Lung (tissue), 11 donors: ENCODE measurements at regions not wholly inside any gene's neighbourhood (a gene's known extent, or its start where the extent isn't known, plus 50 kb on each side); places are given as distances from the start of the nearest gene placed in this dataset.

ENCODE experiments used
- ATAC-seq: fragments of 200-7000 bp; cut with Tn5 transposase; one replicate; pipeline ENCODE4 v1.9.1; 2020; ENCODE audit warnings: moderate number of reproducible peaks; ENCODE audit not compliant: insufficient read depth, low FRiP score
- DNase-seq, 3 donors: peaks; one replicate each; pipeline ENCODE4 v3.0.0-alpha.2; 2013 to 2017
- H3K27ac ChIP-seq, 2 donors: one replicate each; pipeline ENCODE4 v1.5.1; 2013; ENCODE audit warnings: mild to moderate bottlenecking in 2 of 2, moderate library complexity in 2 of 2, control low read depth in 1 of 2, inconsistent platforms in 1 of 2, low read depth in 1 of 2, low read length in 1 of 2
- H3K27me3 ChIP-seq, 3 donors: one replicate each; pipeline ENCODE4 v1.5.1; 2013; ENCODE audit warnings: low read length in 2 of 3; ENCODE audit not compliant: control insufficient read depth in 3 of 3, insufficient read depth in 3 of 3
- H3K36me3 ChIP-seq, 4 donors: one replicate each; pipeline ENCODE4 v1.5.1; 2013; ENCODE audit warnings: low read length in 4 of 4, mild to moderate bottlenecking in 1 of 4, moderate library complexity in 1 of 4; ENCODE audit not compliant: control insufficient read depth in 4 of 4, insufficient read depth in 4 of 4
- H3K4me1 ChIP-seq, 5 donors: one replicate each; pipeline ENCODE4 v1.5.1; 2013; ENCODE audit warnings: low read length in 5 of 5, mild to moderate bottlenecking in 2 of 5, moderate library complexity in 1 of 5; ENCODE audit not compliant: control insufficient read depth in 5 of 5, insufficient read depth in 5 of 5
- H3K4me3 ChIP-seq: one replicate; pipeline ENCODE4 v1.5.1; 2013; ENCODE audit warnings: mild to moderate bottlenecking, control low read depth, moderate library complexity
- H3K9ac ChIP-seq, 2 donors: one replicate each; pipeline ENCODE4 v1.5.1; 2013; ENCODE audit warnings: low read length in 2 of 2, control low read depth in 1 of 2; ENCODE audit not compliant: insufficient read depth in 1 of 2
- H3K9me3 ChIP-seq, 4 donors: one replicate each; pipeline ENCODE4 v1.5.1; 2013; ENCODE audit warnings: low read length in 3 of 4, mild to moderate bottlenecking in 1 of 4, moderate library complexity in 1 of 4; ENCODE audit not compliant: control insufficient read depth in 4 of 4, insufficient read depth in 3 of 4
- CTCF ChIP-seq: IDR thresholded peaks from 2 replicates; pipeline ENCODE4 v1.5.1; 2012; ENCODE audit warnings: mild to moderate bottlenecking; ENCODE audit errors: control extremely low read depth, extremely low read depth
- WGBS, 2 donors: extraction: QIAGEN DNeasy Blood & Tissue Kit; methylation state at CpG; one replicate each; pipeline ENCODE4 v1.1.7; 2013; 5-methylcytosine and 5-hydroxymethylcytosine counted together
- donor health status: control.
- donor health status: control.
- donor health status: Bipolar disorder and iron deficiency.
- donor health status: healthy.
- donor health status: DM: yes; HTN: yes; CAD: no.

GRCh38 chr6:140062043-140063020 lies 687.9 kb upstream of the CITED2 start:
- no peaks in the 10 kb centered on the region for H3K27me3 ChIP-seq
- no peak for TF ChIP-seq CTCF
- ATAC-seq (peak; percentile 53), DNase-seq (peak; percentile 63 to 90 (median 90))
- no peak overlapping the region for H3K9ac ChIP-seq
- peaks cover 0 to 28% (median 7%) of the 10 kb centered on the region in 5 donors for H3K4me1 ChIP-seq
- 43 to 65% methylated on average over 3 of the region's 3 CpGs for WGBS, 2 donors
- no peak overlapping the region for H3K4me3 ChIP-seq
- peak overlapping the region in 1 of 2 donors; percentile 40 for H3K27ac ChIP-seq
- H3K36me3 ChIP-seq = no peaks in the 10 kb centered on the region
- no peaks in the 10 kb centered on the region for H3K9me3 ChIP-seq

DNA sequence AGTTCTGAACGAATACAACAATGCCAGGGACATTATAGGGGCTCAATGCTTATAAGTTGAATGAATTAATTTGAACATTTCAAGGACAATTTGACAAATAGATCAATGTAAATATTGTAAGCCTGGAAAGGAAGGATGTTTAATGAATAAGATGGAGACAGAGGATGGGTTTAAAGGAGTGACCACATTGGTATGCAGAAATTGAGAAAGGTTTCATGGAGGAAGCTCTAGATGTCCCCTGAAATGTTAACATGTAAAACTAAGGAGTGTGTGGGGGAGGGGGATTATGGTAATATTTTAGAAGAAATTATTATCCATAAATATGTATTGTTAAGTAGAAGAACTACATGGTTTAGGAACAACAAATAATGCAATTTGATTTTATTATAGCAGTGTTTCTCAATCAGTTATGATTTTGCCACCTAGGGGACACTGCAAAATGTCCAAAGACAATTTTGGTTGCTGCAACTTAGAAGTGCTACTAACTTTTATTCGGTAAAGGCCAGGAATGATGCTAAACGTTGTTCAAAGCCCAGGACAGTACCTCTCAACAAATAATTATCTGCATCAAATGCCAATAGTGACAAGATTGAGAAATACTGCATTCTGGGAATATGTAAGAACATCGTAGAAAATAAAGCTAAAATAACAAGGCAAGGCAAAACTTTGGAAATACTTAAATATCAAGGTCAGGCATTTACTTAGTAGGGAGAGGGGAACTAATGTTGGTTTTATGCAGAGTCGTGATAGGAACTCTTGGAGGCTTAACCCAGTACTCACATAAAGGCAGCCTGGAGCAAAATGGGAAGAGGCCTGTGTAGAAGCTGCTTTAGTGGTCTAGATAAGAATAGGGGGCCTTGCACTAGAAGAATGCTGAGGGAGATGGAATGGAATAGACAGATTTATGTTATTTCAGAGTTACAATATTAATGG lies 686.9 kb upstream of the CITED2 start:
- peak overlapping the region in 1 of 2 donors; percentile 59 for H3K27ac ChIP-seq
- H3K27me3 ChIP-seq = no peaks in the 10 kb centered on the region
- WGBS, 2 donors = 75 to 85% methylated on average over 5 of the region's 5 CpGs
- H3K4me1 ChIP-seq = peaks cover 0 to 28% (median 7%) of the 10 kb centered on the region in 5 donors
- no peak for TF ChIP-seq CTCF
- DNase-seq (no peak), ATAC-seq (no peak)
- H3K4me3 ChIP-seq = no peak overlapping the region
- no peak overlapping the region for H3K9ac ChIP-seq
- no peaks in the 10 kb centered on the region for H3K9me3 ChIP-seq
- H3K36me3 ChIP-seq = no peaks in the 10 kb centered on the region

DNA sequence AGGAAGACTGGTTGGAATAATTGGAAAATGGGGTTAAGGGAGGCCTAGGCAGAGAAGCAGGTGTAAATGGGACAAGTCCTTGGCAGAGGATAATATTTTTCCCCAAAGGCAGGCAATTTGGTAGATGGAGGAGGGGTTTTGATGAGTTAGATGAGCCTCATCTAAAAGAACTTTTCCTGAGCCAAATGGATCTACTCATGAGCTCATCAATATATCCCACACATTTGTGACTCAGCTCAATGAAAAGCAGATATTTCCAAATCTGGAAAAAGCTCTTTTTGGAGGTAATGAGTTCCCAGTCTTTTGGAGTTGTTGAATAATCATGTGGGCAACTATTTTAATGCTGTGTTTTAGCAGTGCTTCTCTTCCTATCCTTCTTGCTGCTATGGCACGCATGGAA lies 685.5 kb upstream of the CITED2 start:
- ATAC-seq (no peak), DNase-seq (no peak)
- TF ChIP-seq CTCF = no peak
- Histone ChIP-seq H3K4me1 (peaks cover 0 to 28% (median 7%) of the 10 kb centered on the region in 5 donors), H3K9ac (no peak overlapping the region), H3K36me3 (no peaks in the 10 kb centered on the region), H3K9me3 (no peaks in the 10 kb centered on the region), H3K4me3 (no peak overlapping the region), H3K27ac (no peak overlapping the region), H3K27me3 (no peaks in the 10 kb centered on the region)
- 100% methylated on average over 1 of the region's 1 CpG for WGBS, 2 donors
